Naive thymus-derived CD4-positive, alpha-beta T cell (primary cell): ENCODE measurements at regions not wholly inside any gene's neighbourhood (a gene's known extent, or its start where the extent isn't known, plus 50 kb on each side); places are given as distances from the start of the nearest gene placed in this dataset.

ENCODE experiments used
- ATAC-seq: fragments of 150-1000 bp; cut with Tn5 transposase; 2 replicates; pipeline ENCODE4 v1.10.0; 2021; ENCODE audit warnings: mild to moderate bottlenecking, moderate library complexity
- CTCF ChIA-PET: fragments of 350-600 bp; sonication (Branson Sonifier 250); formaldehyde crosslinking; loops from one replicate; lab custom pipeline; 2021; ENCODE audit warnings: antibody characterized with exemption; lab: Charles Lee
- POLR2A ChIA-PET: fragments of 350-600 bp; sonication (Branson Sonifier 250); formaldehyde crosslinking; loops from one replicate; lab custom pipeline; 2021; ENCODE audit warnings: antibody characterized with exemption, inconsistent platforms; lab: Charles Lee
- DNase-seq, 9 donors: peaks; one replicate each; pipeline versions ENCODE4 v3.0.0 to v3.0.0-alpha.2; 2020 to 2022; ENCODE audit warnings: mixed read lengths in 1 of 9
- H3K27ac ChIP-seq: one replicate; pipeline ENCODE4 v1.7.0; 2013; ENCODE audit warnings: mild to moderate bottlenecking, low read depth, low read length, moderate library complexity
- H3K27me3 ChIP-seq, 2 donors: one replicate each; pipeline ENCODE4 v1.7.0; 2013; ENCODE audit warnings: low read length in 2 of 2, mild to moderate bottlenecking in 2 of 2, moderate library complexity in 2 of 2; ENCODE audit not compliant: control insufficient read depth in 2 of 2, insufficient read depth in 2 of 2
- H3K36me3 ChIP-seq, 3 experiments: 1 replicate in 2 of 3; 2 replicates in 1 of 3; pipeline ENCODE4 v1.7.0; 2013; ENCODE audit warnings: low read length in 3 of 3, mild to moderate bottlenecking in 3 of 3, moderate library complexity in 1 of 3; ENCODE audit not compliant: insufficient read depth in 3 of 3, control insufficient read depth in 2 of 3
- H3K4me1 ChIP-seq, 2 donors: one replicate each; pipeline ENCODE4 v1.7.0; 2013; ENCODE audit warnings: low read length in 2 of 2, mild to moderate bottlenecking in 2 of 2, moderate library complexity in 1 of 2; ENCODE audit not compliant: control insufficient read depth in 2 of 2, insufficient read depth in 2 of 2
- H3K4me3 ChIP-seq: 2 replicates; pipeline ENCODE4 v1.7.0; 2013; ENCODE audit warnings: mild to moderate bottlenecking, low read length
- H3K9me3 ChIP-seq, 3 experiments: 1 replicate in 2 of 3; 2 replicates in 1 of 3; pipeline ENCODE4 v1.7.0; 2013; ENCODE audit warnings: low read length in 3 of 3; ENCODE audit not compliant: control insufficient read depth in 2 of 3
- H3K27ac Mint-ChIP-seq, 9 donors: one replicate each; pipeline ENCODE4 v1.8.0; 2020 to 2022; ENCODE audit warnings: mixed read lengths in 9 of 9, mild to moderate bottlenecking in 8 of 9, moderate library complexity in 5 of 9, inconsistent platforms in 2 of 9
- H3K27me3 Mint-ChIP-seq, 5 donors: one replicate each; pipeline ENCODE4 v1.8.0; 2021 to 2022; ENCODE audit warnings: mixed read lengths in 5 of 5, mild to moderate bottlenecking in 1 of 5
- H3K36me3 Mint-ChIP-seq, 5 donors: one replicate each; pipeline ENCODE4 v1.8.0; 2020 to 2022; ENCODE audit warnings: mixed read lengths in 5 of 5, mild to moderate bottlenecking in 3 of 5, inconsistent platforms in 1 of 5
- H3K4me1 Mint-ChIP-seq, 7 donors: one replicate each; pipeline ENCODE4 v1.8.0; 2020 to 2022; ENCODE audit warnings: mixed read lengths in 7 of 7, mild to moderate bottlenecking in 3 of 7, inconsistent platforms in 1 of 7
- H3K4me3 Mint-ChIP-seq, 10 donors: one replicate each; pipeline ENCODE4 v1.8.0; 2020 to 2022; ENCODE audit warnings: mild to moderate bottlenecking in 10 of 10, mixed read lengths in 10 of 10, moderate library complexity in 6 of 10, inconsistent platforms in 2 of 10
- H3K9me3 Mint-ChIP-seq, 11 donors: one replicate each; pipeline ENCODE4 v1.8.0; 2020 to 2022; ENCODE audit warnings: mixed read lengths in 11 of 11, mild to moderate bottlenecking in 4 of 11, inconsistent platforms in 1 of 11, moderate library complexity in 1 of 11
- intact Hi-C, 2 donors: fragments of 100-400 bp; cut with micrococcal nuclease; formaldehyde crosslinking; loops; one replicate each; pipeline ENCODE4 v1.15.1; 2023

GRCh38 chr3:140809316-140809715, 131.5 kb downstream of the TRIM42 start:
- no peak for DNase-seq
- H3K36me3 ChIP-seq, result no peaks in the 10 kb centered on the region
- Mint-ChIP-seq H3K9me3 (peaks cover 0 to 41% (median 14%) of the 10 kb centered on the region in 11 donors), H3K4me1 (peaks cover 0 to 2% (median 0%) of the 10 kb centered on the region in 7 donors), H3K36me3 (peaks cover 0 to 3% (median 0%) of the 10 kb centered on the region in 5 donors), H3K27me3 (peaks cover 2 to 34% (median 22%) of the 10 kb centered on the region in 5 donors), H3K27ac (no peak overlapping the region), H3K4me3 (no peak overlapping the region)
- no peak overlapping the region for H3K27ac ChIP-seq
- no peaks in the 10 kb centered on the region for H3K4me1 ChIP-seq
- no peak overlapping the region for H3K4me3 ChIP-seq
- ChIA-PET CTCF (no interaction called here), POLR2A (no interaction called here)
- H3K9me3 ChIP-seq, result peaks cover 0 to 7% (median 0%) of the 10 kb centered on the region in 3 experiments
- ATAC-seq, result no peak
- intact Hi-C loops, result no loop called here
- H3K27me3 ChIP-seq, result no peaks in the 10 kb centered on the region

DNA sequence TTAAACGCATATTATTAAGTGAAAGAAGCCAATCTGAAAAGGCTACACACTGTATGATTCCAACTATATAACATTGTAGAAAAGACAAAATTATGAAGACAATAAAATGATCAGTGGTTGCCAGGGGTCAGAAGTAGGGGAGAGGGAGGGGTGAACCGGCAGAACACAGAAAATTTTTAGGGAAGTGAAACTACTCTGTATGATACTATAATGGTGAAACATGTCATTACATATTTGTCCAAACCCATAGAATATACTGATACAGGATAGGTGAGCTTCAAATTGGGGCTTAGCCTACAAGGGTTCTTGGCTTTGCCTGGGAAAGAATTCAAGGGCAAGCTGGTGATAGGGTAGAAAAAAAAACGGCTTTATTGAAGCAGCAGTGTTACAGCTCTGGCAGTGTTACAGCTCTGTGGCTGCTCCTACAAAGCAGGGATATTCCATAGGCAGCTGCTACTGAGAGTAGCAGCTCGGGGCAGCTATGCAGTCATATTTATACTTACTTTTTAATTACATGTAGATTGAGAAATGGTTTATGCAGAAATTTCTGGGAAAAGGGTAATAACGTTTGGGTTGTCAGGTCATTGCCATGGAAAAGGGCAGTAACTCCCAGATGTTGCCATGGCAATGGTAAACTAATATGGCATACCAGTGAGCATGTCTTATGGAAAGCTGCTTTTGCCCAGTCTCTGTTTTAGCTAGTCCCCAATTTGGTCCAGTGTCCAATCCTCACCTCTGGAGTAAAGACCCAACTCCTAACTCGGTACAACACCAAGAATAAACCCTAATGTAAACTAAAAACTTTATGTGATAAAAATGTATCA, 125.1 kb upstream of the SLC25A36 start:
- intact Hi-C loops, result no loop called here
- H3K36me3 Mint-ChIP-seq, result no peaks in the 10 kb centered on the region
- H3K4me3 Mint-ChIP-seq, result no peak overlapping the region
- CTCF ChIA-PET, result no interaction called here
- no peaks in the 10 kb centered on the region for H3K36me3 ChIP-seq
- DNase-seq (no peak), ATAC-seq (no peak)
- no peak overlapping the region for H3K27ac Mint-ChIP-seq
- H3K9me3 Mint-ChIP-seq, result peaks cover 0 to 24% (median 4%) of the 10 kb centered on the region in 11 donors
- POLR2A ChIA-PET, result no interaction called here
- H3K27me3 Mint-ChIP-seq, result peaks cover 7 to 21% (median 9%) of the 10 kb centered on the region in 5 donors
- H3K4me1 ChIP-seq, result no peaks in the 10 kb centered on the region
- peaks cover 0 to 3% (median 0%) of the 10 kb centered on the region in 7 donors for H3K4me1 Mint-ChIP-seq
- no peak overlapping the region for H3K4me3 ChIP-seq
- H3K27ac ChIP-seq, result no peak overlapping the region
- no peaks in the 10 kb centered on the region for H3K27me3 ChIP-seq
- peaks cover 0 to 7% (median 0%) of the 10 kb centered on the region in 3 experiments for H3K9me3 ChIP-seq

- DNase-seq (no peak), ATAC-seq (no peak)
- no peak overlapping the region for H3K4me3 Mint-ChIP-seq
- POLR2A ChIA-PET, result no interaction called here
- CTCF ChIA-PET, result no interaction called here
- Histone ChIP-seq H3K27me3 (no peaks in the 10 kb centered on the region), H3K4me1 (no peaks in the 10 kb centered on the region), H3K36me3 (no peaks in the 10 kb centered on the region), H3K4me3 (no peak overlapping the region), H3K27ac (no peak overlapping the region), H3K9me3 (no peaks in the 10 kb centered on the region)
- intact Hi-C loops, result no loop called here
- peaks cover 2 to 14% (median 10%) of the 10 kb centered on the region in 5 donors for H3K27me3 Mint-ChIP-seq
- no peak overlapping the region for H3K27ac Mint-ChIP-seq
- no peaks in the 10 kb centered on the region for H3K36me3 Mint-ChIP-seq
- H3K9me3 Mint-ChIP-seq, result peaks cover 0 to 7% (median 0%) of the 10 kb centered on the region in 11 donors
- H3K4me1 Mint-ChIP-seq, result peaks cover 0 to 1% (median 0%) of the 10 kb centered on the region in 7 donors
These were observed 120.1 kb upstream of the SLC25A36 start for GRCh38 chr3:140821493-140821892.

DNA sequence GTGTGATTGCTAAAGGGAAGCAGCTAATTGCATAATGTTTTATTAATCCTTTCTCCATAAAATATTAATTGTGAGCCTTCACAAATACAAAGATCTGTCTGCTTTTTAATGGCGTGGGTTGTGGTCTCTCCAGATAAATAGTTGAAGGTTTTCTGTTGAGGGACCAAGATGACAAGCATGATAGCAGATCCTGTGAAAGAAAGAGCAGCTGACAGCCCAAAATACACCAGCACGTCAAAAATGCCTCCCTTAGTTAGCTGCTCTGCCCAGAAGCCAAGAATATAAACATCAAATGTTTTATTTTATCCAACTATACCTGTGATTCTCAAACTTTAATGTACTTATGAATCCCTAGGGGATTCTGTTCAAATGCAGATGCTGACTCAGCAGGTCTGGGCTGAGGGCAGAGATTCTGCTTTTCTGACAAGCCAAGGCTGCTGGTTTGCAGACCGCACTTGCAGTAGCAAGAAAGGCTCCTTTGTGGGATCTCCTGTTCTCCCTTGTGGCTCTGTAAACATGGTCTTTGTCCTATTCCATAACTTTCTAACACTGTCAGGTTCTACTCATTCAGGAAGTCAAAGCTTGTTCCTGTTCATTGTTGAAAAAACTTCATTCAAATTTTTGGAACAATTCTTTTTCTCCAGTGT, 119.1 kb upstream of the SLC25A36 start:
- ATAC-seq, result no peak
- Mint-ChIP-seq H3K9me3 (peaks cover 0 to 7% (median 0%) of the 10 kb centered on the region in 11 donors), H3K27me3 (peaks cover 2 to 16% (median 10%) of the 10 kb centered on the region in 5 donors), H3K36me3 (no peaks in the 10 kb centered on the region), H3K27ac (no peak overlapping the region), H3K4me1 (peaks cover 0 to 1% (median 0%) of the 10 kb centered on the region in 7 donors), H3K4me3 (no peak overlapping the region)
- no peak overlapping the region for H3K27ac ChIP-seq
- no peaks in the 10 kb centered on the region for H3K27me3 ChIP-seq
- ChIA-PET POLR2A (no interaction called here), CTCF (no interaction called here)
- H3K4me3 ChIP-seq, result no peak overlapping the region
- no peaks in the 10 kb centered on the region for H3K36me3 ChIP-seq
- no peak for DNase-seq
- H3K9me3 ChIP-seq, result no peaks in the 10 kb centered on the region
- intact Hi-C loops, result no loop called here
- no peaks in the 10 kb centered on the region for H3K4me1 ChIP-seq

- Histone ChIP-seq H3K4me1 (no peaks in the 10 kb centered on the region), H3K4me3 (no peak overlapping the region), H3K27me3 (no peaks in the 10 kb centered on the region), H3K36me3 (no peaks in the 10 kb centered on the region), H3K27ac (no peak overlapping the region), H3K9me3 (no peaks in the 10 kb centered on the region)
- intact Hi-C loops, result no loop called here
- POLR2A ChIA-PET, result no interaction called here
- CTCF ChIA-PET, result no interaction called here
- H3K4me1 Mint-ChIP-seq, result peaks cover 0 to 1% (median 0%) of the 10 kb centered on the region in 7 donors
- DNase-seq (no peak), ATAC-seq (no peak)
- no peak overlapping the region for H3K27ac Mint-ChIP-seq
- H3K9me3 Mint-ChIP-seq, result peaks cover 0 to 7% (median 0%) of the 10 kb centered on the region in 11 donors
- no peak overlapping the region for H3K4me3 Mint-ChIP-seq
- no peaks in the 10 kb centered on the region for H3K36me3 Mint-ChIP-seq
- H3K27me3 Mint-ChIP-seq, result peaks cover 2 to 19% (median 10%) of the 10 kb centered on the region in 5 donors
These were observed 118.5 kb upstream of the SLC25A36 start for GRCh38 chr3:140823106-140823505.

DNA sequence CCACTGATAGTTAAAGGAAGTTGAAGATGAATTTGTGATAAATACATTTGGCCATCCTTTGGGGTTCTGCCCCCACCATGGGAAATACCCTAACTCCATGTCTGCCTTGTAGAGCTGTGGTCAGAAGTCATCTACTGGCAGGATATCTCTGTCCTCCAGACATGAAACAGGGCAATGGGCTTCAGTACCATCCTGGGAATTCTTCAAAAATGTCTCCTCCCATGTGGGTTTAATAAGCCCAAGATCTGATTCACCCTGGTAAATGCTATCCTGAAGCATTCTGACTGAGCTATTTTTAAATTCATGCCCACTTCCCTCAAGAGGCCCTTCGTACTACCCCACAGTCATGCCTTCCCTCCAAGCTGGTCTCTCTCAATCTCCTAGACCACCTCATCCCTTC, 113.7 kb upstream of the SLC25A36 start:
- ChIA-PET POLR2A (no interaction called here), CTCF (no interaction called here)
- ATAC-seq, result no peak
- no peaks in the 10 kb centered on the region for H3K36me3 Mint-ChIP-seq
- Histone ChIP-seq H3K9me3 (no peaks in the 10 kb centered on the region), H3K4me1 (no peaks in the 10 kb centered on the region), H3K27me3 (no peaks in the 10 kb centered on the region), H3K4me3 (no peak overlapping the region), H3K27ac (no peak overlapping the region), H3K36me3 (no peaks in the 10 kb centered on the region)
- intact Hi-C loops, result no loop called here
- peaks cover 0 to 6% (median 2%) of the 10 kb centered on the region in 7 donors for H3K4me1 Mint-ChIP-seq
- peaks cover 4 to 25% (median 14%) of the 10 kb centered on the region in 5 donors for H3K27me3 Mint-ChIP-seq
- no peak overlapping the region for H3K27ac Mint-ChIP-seq
- H3K4me3 Mint-ChIP-seq, result no peak overlapping the region
- peaks cover 0 to 2% (median 0%) of the 10 kb centered on the region in 11 donors for H3K9me3 Mint-ChIP-seq
- DNase-seq, result no peak
